GM04503 (cell line): ENCODE measurements at regions not wholly inside any gene's neighbourhood (a gene's known extent, or its start where the extent isn't known, plus 50 kb on each side); places are given as distances from the start of the nearest gene placed in this dataset.
"Not testable (repeated sequence)": the region's sequence is repeated elsewhere in the genome, so short reads cannot be mapped to it uniquely, and the experiment has no call there.

Source experiments
- DNase-seq: peaks from one replicate; pipeline ENCODE4 v3.0.0-alpha.2; 2012; ENCODE audit warnings: low read depth

GRCh38 chr21:15477773-15478172 is 252.0 kb upstream of the USP25 start:
- not testable (repeated sequence) for DNase-seq

DNA sequence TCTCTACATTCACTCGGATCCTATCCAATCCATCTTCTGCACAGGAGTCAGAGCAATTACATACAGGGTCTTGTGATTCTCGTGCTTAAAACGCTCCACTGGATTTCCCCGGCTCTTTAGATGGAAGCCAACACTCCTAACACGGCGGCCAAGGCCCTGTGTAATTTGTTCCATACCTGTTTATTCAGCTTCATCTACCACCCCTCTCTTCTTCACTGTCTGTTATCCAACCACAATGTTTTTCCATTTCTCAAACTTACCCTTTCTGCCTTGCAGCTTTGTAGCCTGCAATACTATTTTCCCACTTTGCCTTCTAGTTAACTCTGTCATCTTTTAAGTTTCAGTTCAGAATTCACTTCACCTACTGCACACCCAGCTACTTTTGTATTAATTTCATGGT is 249.6 kb upstream of the USP25 start:
- no peak for DNase-seq

DNA sequence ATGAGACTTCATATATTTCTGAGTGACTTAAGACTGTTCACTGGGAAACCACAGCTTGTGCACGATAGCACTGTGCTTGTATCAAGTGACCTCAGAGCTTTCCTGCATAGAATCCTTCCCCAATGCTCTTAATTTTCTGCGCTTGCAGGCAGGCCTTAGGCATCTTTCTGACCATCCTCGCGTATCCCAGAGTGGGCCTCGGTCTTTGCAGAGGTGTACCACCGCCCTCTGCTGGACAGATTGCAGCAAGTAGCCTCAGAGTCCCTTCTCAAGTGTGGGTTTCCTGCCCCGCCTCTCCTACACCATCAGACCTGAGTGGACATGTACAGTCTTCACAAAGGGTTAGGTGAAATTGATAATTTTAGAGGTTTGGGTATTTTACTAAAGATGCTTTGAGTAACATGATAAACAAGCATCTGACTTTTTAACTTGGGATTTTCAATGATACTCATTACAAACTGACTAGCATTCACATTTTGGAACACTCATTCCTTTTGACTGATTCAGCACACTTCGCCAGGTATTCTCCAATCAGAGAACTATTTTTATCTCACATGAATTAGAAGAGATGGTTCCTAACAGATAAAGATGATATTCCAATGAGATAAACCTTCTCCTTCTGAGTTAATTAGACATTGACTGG is 246.5 kb upstream of the USP25 start:
- DNase-seq, result peak; percentile 21

GRCh38 chr21:15486460-15487195 is 243.2 kb upstream of the USP25 start:
- no peak for DNase-seq

GRCh38 chr21:15487196-15487550 is 242.6 kb upstream of the USP25 start:
- no peak for DNase-seq

DNA sequence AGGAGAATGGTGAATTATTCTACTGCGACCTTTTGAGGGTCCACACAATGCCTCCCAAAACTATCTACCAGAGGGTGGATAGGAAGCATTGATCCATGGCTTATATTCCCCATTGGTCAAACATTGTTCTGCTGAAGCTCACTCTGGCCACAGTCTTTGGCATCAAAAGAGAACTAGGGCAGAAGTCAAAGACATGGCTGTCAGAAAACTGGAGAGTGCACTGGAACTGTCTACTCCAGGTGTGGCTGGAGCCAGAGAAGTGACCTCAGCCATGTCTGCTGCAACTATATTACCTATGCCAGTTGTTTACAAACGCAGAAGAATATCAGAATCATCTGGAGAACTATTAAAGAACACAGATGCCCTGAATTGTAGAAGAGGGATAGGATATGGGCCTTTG is 238.7 kb upstream of the USP25 start:
- no peak for DNase-seq

- no peak for DNase-seq
These were observed 236.1 kb upstream of the USP25 start for GRCh38 chr21:15493646-15494045.

GRCh38 chr21:15494481-15494880 is 235.3 kb upstream of the USP25 start:
- DNase-seq, result no peak

- DNase-seq, result no peak
These were observed 233.8 kb upstream of the USP25 start for GRCh38 chr21:15495965-15496364.

- DNase-seq, result no peak
These were observed 232.9 kb upstream of the USP25 start for GRCh38 chr21:15496911-15497310.

DNA sequence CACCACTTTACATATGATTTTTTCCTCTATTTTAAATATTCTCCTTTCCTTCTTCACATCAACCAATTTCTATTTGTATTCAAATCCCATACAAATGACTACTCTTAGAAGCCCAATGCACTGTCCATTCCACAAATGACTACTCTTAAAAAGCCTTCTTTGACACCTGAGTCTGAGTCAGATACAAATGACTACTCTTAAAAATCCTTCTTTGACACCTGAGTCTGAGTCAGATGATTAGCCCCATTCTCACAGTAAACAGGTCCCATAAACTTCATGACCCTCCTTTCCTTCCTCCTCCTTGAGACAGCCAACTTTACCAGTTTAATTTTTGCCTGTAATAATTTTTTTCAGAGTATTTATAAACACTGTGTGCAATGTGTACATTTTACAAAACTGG is 231.3 kb upstream of the USP25 start:
- no peak for DNase-seq

- DNase-seq, result no peak
These were observed 223.7 kb upstream of the USP25 start for GRCh38 chr21:15506086-15506485.

- no peak for DNase-seq
These were observed 221.2 kb upstream of the USP25 start for GRCh38 chr21:15508554-15508953.

DNA sequence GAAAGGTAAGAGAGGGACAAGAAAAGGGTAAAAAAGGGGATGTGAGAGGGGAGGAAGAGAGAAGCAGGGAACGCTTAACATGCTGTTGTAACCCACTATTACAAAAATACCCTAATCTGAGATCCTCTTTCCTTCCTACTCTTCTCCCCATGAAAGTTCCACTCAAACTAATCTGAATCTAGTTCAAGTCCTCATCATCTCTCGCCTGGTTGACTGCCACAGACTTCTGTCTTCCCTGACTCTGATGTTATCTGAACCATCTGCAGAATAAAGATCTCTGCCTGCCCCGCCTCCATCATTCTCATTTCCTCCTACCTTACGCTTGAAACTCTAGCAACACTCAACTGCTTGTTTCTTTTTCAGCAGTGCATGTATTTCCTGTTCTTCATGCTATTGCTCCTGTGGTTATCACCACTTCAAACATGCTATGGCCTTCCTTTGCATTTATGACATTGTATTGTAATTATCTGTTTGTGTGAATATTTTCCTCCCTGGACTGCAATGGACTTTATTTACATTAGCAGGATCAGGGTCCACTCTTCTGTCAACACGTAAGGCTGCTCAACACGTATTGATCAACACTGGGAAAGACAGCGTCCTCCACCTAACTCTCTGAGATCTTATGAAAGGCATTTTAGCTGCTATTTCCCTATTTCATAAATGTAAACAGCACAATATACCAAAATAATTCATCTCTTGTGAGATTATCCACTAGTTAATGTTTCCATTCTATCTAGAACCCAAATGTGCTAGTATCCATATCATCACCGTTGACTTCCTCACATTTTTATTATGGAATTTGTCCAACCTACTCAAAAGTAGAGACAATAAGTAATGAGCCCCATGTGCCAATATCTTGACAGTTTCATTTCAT is 215.5 kb upstream of the USP25 start:
- no peak for DNase-seq

- DNase-seq, result no peak
These were observed 213.9 kb upstream of the USP25 start for GRCh38 chr21:15515908-15516307.

- no peak for DNase-seq
These were observed 212.4 kb upstream of the USP25 start for GRCh38 chr21:15517394-15517793.

DNA sequence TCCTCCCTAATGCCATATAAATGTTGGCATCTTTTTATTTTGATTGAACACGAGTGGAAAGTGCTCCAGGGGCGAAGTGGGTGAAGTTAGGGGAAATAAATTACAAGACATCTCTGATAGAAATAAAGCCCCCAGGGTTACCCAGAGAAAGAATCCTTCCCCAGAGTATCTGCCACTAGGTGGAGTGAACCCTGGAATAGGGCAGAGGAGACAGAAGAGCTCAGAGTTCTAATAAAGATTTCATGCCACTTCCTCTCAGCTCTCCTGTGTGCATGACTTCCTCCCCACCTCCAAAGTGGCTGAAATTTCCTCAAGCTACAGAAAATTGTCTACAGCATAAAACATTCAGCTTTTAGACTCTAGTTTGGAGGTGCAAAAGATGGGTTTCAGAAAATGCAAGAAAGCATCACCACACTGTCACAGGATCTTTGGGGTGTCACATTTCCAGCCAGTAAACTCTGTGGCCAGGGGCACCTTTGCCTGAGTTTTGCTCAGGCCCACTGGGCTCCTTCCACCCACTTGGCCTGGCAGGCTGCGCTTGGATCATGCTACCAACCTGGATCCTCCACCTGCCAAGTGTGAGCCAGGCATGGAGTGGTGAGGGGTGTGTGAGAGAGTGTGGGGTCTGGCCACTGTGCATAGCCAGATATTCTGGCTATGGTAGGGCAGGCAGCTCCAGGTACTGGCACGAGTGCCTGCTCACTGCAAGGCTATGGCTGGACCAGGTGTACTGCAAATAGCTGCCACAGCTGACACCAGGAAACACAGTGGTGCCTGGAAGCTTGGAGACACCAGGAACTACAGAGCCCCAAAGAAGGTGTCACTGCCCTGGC is 208.8 kb upstream of the USP25 start:
- no peak for DNase-seq

DNA sequence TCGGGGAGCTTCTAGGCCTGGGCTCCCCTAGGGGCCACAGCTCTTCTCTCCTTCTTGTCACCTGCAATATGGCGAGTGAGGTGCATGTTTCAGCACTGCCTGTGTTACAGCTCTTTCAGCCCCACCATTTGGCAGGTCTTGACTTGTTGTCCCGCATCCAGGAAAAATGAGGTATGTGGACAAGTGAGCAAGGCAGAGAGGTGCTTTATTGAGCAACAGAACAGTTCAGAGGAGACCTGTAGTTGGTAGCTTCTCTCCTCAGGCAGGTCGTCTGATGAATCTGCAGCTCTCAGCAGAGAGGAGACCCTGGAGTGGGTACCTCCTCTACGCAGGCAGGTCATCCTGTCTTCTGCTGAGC is 208.2 kb upstream of the USP25 start:
- no peak for DNase-seq

- DNase-seq, result no peak
These were observed 207.6 kb upstream of the USP25 start for GRCh38 chr21:15522148-15522547.

DNA sequence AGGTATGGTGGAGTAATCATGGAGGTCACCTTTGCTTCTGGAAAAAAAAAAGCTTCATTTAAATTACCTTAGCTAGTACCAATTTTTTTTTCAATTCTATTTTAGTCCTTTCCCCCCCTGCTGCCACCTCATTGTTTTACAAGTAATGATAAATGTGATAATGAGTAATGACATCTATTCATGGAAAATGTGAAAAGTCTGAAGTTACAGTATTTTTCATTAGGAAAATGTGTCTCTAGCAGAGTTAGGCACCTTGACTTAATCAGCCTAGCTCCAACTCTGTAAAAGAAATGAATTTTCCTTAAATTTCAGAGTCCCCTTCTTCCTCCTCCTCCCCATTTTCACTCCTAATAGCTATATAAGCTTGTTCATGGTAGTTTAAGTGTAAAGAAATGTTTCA is 204.9 kb upstream of the USP25 start:
- no peak for DNase-seq

DNA sequence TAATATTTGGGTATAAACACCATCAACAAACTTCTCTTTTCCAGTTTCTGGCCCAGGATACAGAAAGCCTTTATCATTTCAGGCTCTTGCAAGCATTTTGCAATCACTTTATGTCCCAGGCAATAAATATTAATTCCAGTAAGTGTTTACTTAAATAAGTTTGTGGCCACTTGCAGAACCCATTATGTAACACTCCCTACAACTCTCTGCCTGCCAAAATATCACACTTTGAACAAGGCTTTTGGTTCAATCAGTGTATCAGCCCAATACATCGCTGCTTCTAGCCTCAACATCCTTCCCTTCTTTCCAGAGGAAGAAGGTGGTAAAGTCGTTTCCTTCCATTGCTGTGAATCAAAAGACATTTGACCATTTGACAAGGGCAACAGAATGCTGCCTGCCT is 203.0 kb upstream of the USP25 start:
- DNase-seq, result no peak

- no peak for DNase-seq
These were observed 201.4 kb upstream of the USP25 start for GRCh38 chr21:15528346-15528745.
